HepG2 (cell line): ENCODE measurements at regions not wholly inside any gene's neighbourhood (a gene's known extent, or its start where the extent isn't known, plus 50 kb on each side); places are given as distances from the start of the nearest gene placed in this dataset.

Experiments
- HDAC2 ChIP-seq: sonication (generic); formaldehyde crosslinking; IDR thresholded peaks from 2 replicates; pipeline ENCODE4 v1.4.0; 2020; ENCODE audit warnings: missing genetic modification reagents
- TF ChIP-seq, protein P1 (sequence below), 2 experiments: sonication (generic) in 1 of 2; formaldehyde crosslinking in 1 of 2; IDR thresholded peaks; 2 replicates each; pipeline versions ENCODE4 v1.5.1 to v1.6.1; 2011 to 2020; ENCODE audit warnings: borderline replicate concordance in 1 of 2, low read depth in 1 of 2, low read length in 1 of 2, mild to moderate bottlenecking in 1 of 2, missing genetic modification reagents in 1 of 2, moderate library complexity in 1 of 2

DNA sequence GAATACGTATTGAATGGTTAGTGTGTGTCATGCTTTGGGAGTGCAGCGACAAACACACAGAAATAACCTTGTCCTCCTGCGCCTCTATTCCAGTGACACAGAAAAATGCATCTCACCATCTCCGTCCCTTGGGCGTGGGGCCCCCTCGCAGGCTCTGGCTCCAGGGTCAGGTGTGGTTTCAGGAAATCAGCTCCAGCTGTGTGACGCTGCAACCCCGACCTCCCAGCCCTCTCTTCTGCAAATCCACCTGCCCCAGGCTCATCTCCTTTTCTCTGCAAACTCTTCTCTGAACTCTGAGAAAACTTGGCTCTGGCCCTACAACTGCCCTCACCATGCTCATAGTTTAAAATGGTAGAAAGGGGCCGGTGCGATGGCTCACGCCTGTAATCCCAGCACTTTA lies 51.3 kb upstream of the ZNF536 start:
- TF ChIP-seq, protein P1, sequence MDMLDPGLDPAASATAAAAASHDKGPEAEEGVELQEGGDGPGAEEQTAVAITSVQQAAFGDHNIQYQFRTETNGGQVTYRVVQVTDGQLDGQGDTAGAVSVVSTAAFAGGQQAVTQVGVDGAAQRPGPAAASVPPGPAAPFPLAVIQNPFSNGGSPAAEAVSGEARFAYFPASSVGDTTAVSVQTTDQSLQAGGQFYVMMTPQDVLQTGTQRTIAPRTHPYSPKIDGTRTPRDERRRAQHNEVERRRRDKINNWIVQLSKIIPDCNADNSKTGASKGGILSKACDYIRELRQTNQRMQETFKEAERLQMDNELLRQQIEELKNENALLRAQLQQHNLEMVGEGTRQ (IDR thresholded peaks at IDR 0.05; ENCODE audit: low read depth, low read length) = no peak
- TF ChIP-seq, protein P1 (CRISPR knock-in tag; IDR thresholded peaks at IDR 0.05; ENCODE audit: borderline replicate concordance) = no peak
- no peak for TF ChIP-seq HDAC2
